Suppressor macrophage treated with lipopolysaccharide for 1 hour (primary cell): ENCODE measurements at regions not wholly inside any gene's neighbourhood (a gene's known extent, or its start where the extent isn't known, plus 50 kb on each side); places are given as distances from the start of the nearest gene placed in this dataset.
"Not testable (repeated sequence)": the region's sequence is repeated elsewhere in the genome, so short reads cannot be mapped to it uniquely, and the experiment has no call there.

Experiments used
- DNase-seq, 3 donors: peaks; one replicate each; pipeline ENCODE4 v3.0.0-alpha.2; 2020 to 2022

GRCh38 chr5:113652161-113652560 lies 138.7 kb downstream of the YTHDC2 start:
- DNase-seq: no peak

GRCh38 chr5:113654828-113655227 lies 141.3 kb downstream of the YTHDC2 start:
- DNase-seq: no peak

GRCh38 chr5:113660206-113660605 lies 146.7 kb downstream of the YTHDC2 start:
- no peak for DNase-seq

GRCh38 chr5:113660706-113661250 lies 147.3 kb downstream of the YTHDC2 start:
- DNase-seq: no peak

GRCh38 chr5:113663879-113664541 lies 150.5 kb downstream of the YTHDC2 start:
- peak; percentile 42 to 65 (median 57) for DNase-seq

- no peak for DNase-seq
Measured at GRCh38 chr5:113673041-113673440, 159.5 kb downstream of the YTHDC2 start.

GRCh38 chr5:113675166-113675565 lies 161.7 kb downstream of the YTHDC2 start:
- no peak for DNase-seq

- DNase-seq: no peak
Measured at GRCh38 chr5:113678202-113678601, 164.7 kb downstream of the YTHDC2 start.

- DNase-seq: peak; percentile 44 to 59 (median 52)
Measured at GRCh38 chr5:113678924-113679575, 165.6 kb downstream of the YTHDC2 start.

GRCh38 chr5:113680534-113680933 lies 167.0 kb downstream of the YTHDC2 start:
- no peak for DNase-seq

GRCh38 chr5:113682497-113683136 lies 169.1 kb downstream of the YTHDC2 start:
- DNase-seq: no peak

GRCh38 chr5:113683211-113683610 lies 169.7 kb downstream of the YTHDC2 start:
- no peak for DNase-seq

GRCh38 chr5:113686599-113686998 lies 173.1 kb downstream of the YTHDC2 start:
- DNase-seq: no peak

GRCh38 chr5:113689647-113690046 lies 176.2 kb downstream of the YTHDC2 start:
- DNase-seq: no peak

- DNase-seq: no peak
Measured at GRCh38 chr5:113692466-113692865, 179.0 kb downstream of the YTHDC2 start.

- no peak for DNase-seq
Measured at GRCh38 chr5:113692891-113693457, 179.5 kb downstream of the YTHDC2 start.

- DNase-seq: no peak
Measured at GRCh38 chr5:113693701-113694100, 180.2 kb downstream of the YTHDC2 start.

- no peak for DNase-seq
Measured at GRCh38 chr5:113694576-113694975, 181.1 kb downstream of the YTHDC2 start.

GRCh38 chr5:113703266-113703665 lies 189.8 kb downstream of the YTHDC2 start:
- no peak for DNase-seq

- DNase-seq: no peak
Measured at GRCh38 chr5:113705657-113706056, 192.2 kb downstream of the YTHDC2 start.

- no peak for DNase-seq
Measured at GRCh38 chr5:113713051-113713450, 199.6 kb downstream of the YTHDC2 start.

GRCh38 chr5:113715921-113716320 lies 202.4 kb downstream of the YTHDC2 start:
- DNase-seq: not testable (repeated sequence)

- no peak for DNase-seq
Measured at GRCh38 chr5:113719549-113719948, 206.1 kb downstream of the YTHDC2 start.

GRCh38 chr5:113721171-113721570 lies 207.7 kb downstream of the YTHDC2 start:
- DNase-seq: no peak
